Endothelial cell of umbilical vein (primary cell): ENCODE measurements at regions not wholly inside any gene's neighbourhood (a gene's known extent, or its start where the extent isn't known, plus 50 kb on each side); places are given as distances from the start of the nearest gene placed in this dataset.

Experiments used
- BruUV-seq: library from RNA; stranded (reverse); fragments of 400-500 nt; replicated peaks from 2 replicates; lab custom pipeline; 2021; lab: Mats Ljungman, UMichigan
- CTCF ChIA-PET: fragments of 300-600, 350-600 bp; sonication (Branson Sonifier 250); formaldehyde crosslinking; loops from one replicate; lab custom pipeline; 2021; ENCODE audit warnings: antibody characterized with exemption, inconsistent platforms; lab: Charles Lee
- POLR2A ChIA-PET: fragments of 300-600, 350-600 bp; sonication (Branson Sonifier 250); formaldehyde crosslinking; loops from one replicate; lab custom pipeline; 2021; ENCODE audit warnings: antibody characterized with exemption, inconsistent platforms; lab: Charles Lee
- DNase-seq: peaks from one replicate; pipeline ENCODE4 v3.0.0-alpha.2; 2011; ENCODE audit warnings: low read depth, low spot score
- FAIRE-seq: peaks from 2 replicates; lab custom pipeline; 2011; peaks lifted over from hg19 to GRCh38; lab: Jason Lieb, UNC
- H2AFZ ChIP-seq: 2 replicates; pipeline ENCODE4 v1.6.0; 2012; ENCODE audit warnings: low read depth, low read length, control low read depth, inconsistent platforms
- H3K27ac ChIP-seq: 2 replicates; pipeline ENCODE4 v1.5.1; 2011; ENCODE audit warnings: low read depth, mild to moderate bottlenecking, control low read depth, low read length, moderate library complexity; ENCODE audit not compliant: insufficient read depth
- H3K27me3 ChIP-seq, 2 experiments: 2 replicates each; pipeline versions ENCODE4 v1.6.0 to v1.6.1; 2011; ENCODE audit warnings: low read length in 2 of 2, mixed read lengths in 1 of 2; ENCODE audit not compliant: control insufficient read depth in 2 of 2, insufficient read depth in 2 of 2
- H3K36me3 ChIP-seq, 2 experiments: 2 replicates in 1 of 2; 3 replicates in 1 of 2; pipeline ENCODE4 v1.5.1; 2011; ENCODE audit warnings: low read length in 2 of 2, mild to moderate bottlenecking in 1 of 2, moderate library complexity in 1 of 2; ENCODE audit not compliant: control insufficient read depth in 2 of 2, insufficient read depth in 2 of 2; ENCODE audit errors: extremely low read depth in 1 of 2
- H3K4me1 ChIP-seq: 3 replicates; pipeline ENCODE4 v1.5.1; 2011; ENCODE audit warnings: mild to moderate bottlenecking, low read length; ENCODE audit not compliant: control insufficient read depth, insufficient read depth; ENCODE audit errors: extremely low read depth
- H3K4me2 ChIP-seq: 2 replicates; pipeline ENCODE4 v1.6.1; 2011; ENCODE audit warnings: low read length, control low read depth, mixed read lengths; ENCODE audit not compliant: insufficient read depth
- H3K4me3 ChIP-seq, 3 experiments: fragments of 200-600 bp in 1 of 3; sonication (generic), shearing (Covaris generic) in 1 of 3; replicated peaks in 1 of 3; 2 replicates each; pipeline ENCODE4 v1.5.1; 2011 to 2016; ENCODE audit warnings: control low read depth in 3 of 3, low read length in 3 of 3, mild to moderate bottlenecking in 2 of 3, inconsistent platforms in 1 of 3, low read depth in 1 of 3, moderate library complexity in 1 of 3; ENCODE audit not compliant: insufficient read depth in 1 of 3
- H3K79me2 ChIP-seq: 2 replicates; pipeline ENCODE4 v1.6.0; 2012; ENCODE audit warnings: low read length, inconsistent platforms; ENCODE audit not compliant: control insufficient read depth, insufficient read depth
- H3K9ac ChIP-seq: replicated peaks from 2 replicates; pipeline ENCODE3; 2011; ENCODE audit warnings: low read length, control low read depth; ENCODE audit not compliant: insufficient read depth; ENCODE audit errors: extremely low read depth
- H3K9me1 ChIP-seq: replicated peaks from 3 replicates; pipeline ENCODE4 v1.6.0; 2011; ENCODE audit warnings: mild to moderate bottlenecking, low read length; ENCODE audit not compliant: control insufficient read depth, insufficient read depth; ENCODE audit errors: extremely low read depth
- H3K9me3 ChIP-seq: replicated peaks from 2 replicates; pipeline ENCODE4 v1.5.1; 2012; ENCODE audit warnings: low read length, inconsistent platforms; ENCODE audit not compliant: control insufficient read depth, insufficient read depth
- H4K20me1 ChIP-seq: replicated peaks from 2 replicates; pipeline ENCODE3; 2011; ENCODE audit warnings: mild to moderate bottlenecking, low read length; ENCODE audit not compliant: control insufficient read depth, insufficient read depth; ENCODE audit errors: extremely low read depth
- EZH2 ChIP-seq: IDR thresholded peaks from 2 replicates; pipeline ENCODE4 v1.6.1; 2012; ENCODE audit warnings: borderline replicate concordance, low read depth, mild to moderate bottlenecking, moderate library complexity, low read length, inconsistent platforms; ENCODE audit not compliant: severe bottlenecking
- FOS ChIP-seq: IDR thresholded peaks from 2 replicates; pipeline ENCODE4 v1.6.1; 2011; ENCODE audit warnings: mild to moderate bottlenecking, low read length, moderate library complexity, borderline replicate concordance; ENCODE audit not compliant: insufficient read depth
- GATA2 ChIP-seq: IDR thresholded peaks from 2 replicates; pipeline ENCODE4 v1.7.0; 2011; ENCODE audit warnings: low read depth, mild to moderate bottlenecking, moderate library complexity, mixed read lengths, low read length; ENCODE audit not compliant: insufficient read length, insufficient read depth
- JUN ChIP-seq: IDR thresholded peaks from 2 replicates; pipeline ENCODE4 v1.6.1; 2011; ENCODE audit warnings: borderline replicate concordance, low read depth; ENCODE audit not compliant: insufficient read length, insufficient read depth
- MYC ChIP-seq: IDR thresholded peaks from one replicate; pipeline ENCODE4 v1.6.1; 2011; ENCODE audit warnings: mild to moderate bottlenecking, low read depth, low read length
- POLR2A ChIP-seq: IDR thresholded peaks from 2 replicates; pipeline ENCODE4 v1.6.1; 2012; ENCODE audit warnings: low read depth, mild to moderate bottlenecking, control low read depth, low read length
- POLR2AphosphoS5 ChIP-seq: IDR thresholded peaks from 2 replicates; pipeline ENCODE4 v1.6.1; 2012; ENCODE audit warnings: low read depth, mild to moderate bottlenecking, control low read depth, low read length, moderate library complexity; ENCODE audit not compliant: insufficient read depth
- dilution Hi-C: fragments of 300-500 bp; cut with MboI; formaldehyde crosslinking; loops from one replicate; pipeline ENCODE4 v1.15.0; 2019; ENCODE audit warnings: low sequenced_read_pairs; ENCODE audit not compliant: extremely low pct_ligation_motif_present
- intact Hi-C: fragments of 100-400 bp; cut with micrococcal nuclease; formaldehyde crosslinking; loops from one replicate; pipeline ENCODE4 v1.10.0; 2022
- TF ChIP-seq, protein P1 (sequence below): IDR thresholded peaks from 2 replicates; pipeline ENCODE4 v1.6.1; 2011; ENCODE audit not compliant: insufficient read depth, insufficient read length
- TF ChIP-seq, protein P2 (sequence below), 2 donors: IDR thresholded peaks; 1 replicate in 1 of 2; 2 replicates in 1 of 2; pipeline ENCODE4 v1.5.1; 2011; ENCODE audit warnings: low read length in 2 of 2, mild to moderate bottlenecking in 2 of 2, moderate library complexity in 2 of 2, control low read depth in 1 of 2, inconsistent platforms in 1 of 2, low read depth in 1 of 2; ENCODE audit not compliant: insufficient read depth in 1 of 2; ENCODE audit errors: extremely low read depth in 1 of 2

DNA sequence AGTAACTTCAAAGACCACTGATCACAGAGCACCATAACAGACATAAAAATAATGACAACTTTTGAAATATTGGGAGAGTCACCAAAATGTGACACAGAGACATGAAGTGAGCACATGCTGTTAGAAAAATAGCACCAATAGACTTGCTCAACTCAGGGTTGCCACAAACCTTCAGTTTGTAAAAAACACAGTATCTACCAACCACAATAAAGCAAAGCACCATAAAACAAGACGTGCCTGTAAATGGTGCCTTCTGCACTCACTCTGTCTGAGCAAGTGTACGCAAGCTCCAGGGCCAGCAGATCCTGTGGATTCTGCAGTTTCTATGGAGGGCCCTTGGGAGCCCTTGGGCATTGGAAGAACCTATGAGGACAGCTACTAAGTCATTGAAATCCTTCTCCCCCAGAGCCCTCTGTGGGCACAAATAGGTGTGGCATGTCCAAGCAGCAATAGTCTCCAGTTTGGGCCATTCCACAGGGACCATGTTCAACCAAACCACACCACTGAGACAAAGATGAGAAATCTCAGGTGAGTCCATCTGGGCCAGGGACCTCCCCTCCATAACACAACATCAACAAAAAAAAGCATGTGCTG, 116.9 kb upstream of the RAB4A start:
- H2AFZ ChIP-seq = no peak overlapping the region
- H3K9me3 ChIP-seq = no peaks in the 10 kb centered on the region
- TF ChIP-seq MYC (no peak), EZH2 (no peak), FOS (no peak), JUN (no peak), POLR2AphosphoS5 (no peak), GATA2 (no peak), POLR2A (no peak)
- TF ChIP-seq, protein P1, sequence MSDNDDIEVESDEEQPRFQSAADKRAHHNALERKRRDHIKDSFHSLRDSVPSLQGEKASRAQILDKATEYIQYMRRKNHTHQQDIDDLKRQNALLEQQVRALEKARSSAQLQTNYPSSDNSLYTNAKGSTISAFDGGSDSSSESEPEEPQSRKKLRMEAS = no peak
- TF ChIP-seq, protein P2, sequence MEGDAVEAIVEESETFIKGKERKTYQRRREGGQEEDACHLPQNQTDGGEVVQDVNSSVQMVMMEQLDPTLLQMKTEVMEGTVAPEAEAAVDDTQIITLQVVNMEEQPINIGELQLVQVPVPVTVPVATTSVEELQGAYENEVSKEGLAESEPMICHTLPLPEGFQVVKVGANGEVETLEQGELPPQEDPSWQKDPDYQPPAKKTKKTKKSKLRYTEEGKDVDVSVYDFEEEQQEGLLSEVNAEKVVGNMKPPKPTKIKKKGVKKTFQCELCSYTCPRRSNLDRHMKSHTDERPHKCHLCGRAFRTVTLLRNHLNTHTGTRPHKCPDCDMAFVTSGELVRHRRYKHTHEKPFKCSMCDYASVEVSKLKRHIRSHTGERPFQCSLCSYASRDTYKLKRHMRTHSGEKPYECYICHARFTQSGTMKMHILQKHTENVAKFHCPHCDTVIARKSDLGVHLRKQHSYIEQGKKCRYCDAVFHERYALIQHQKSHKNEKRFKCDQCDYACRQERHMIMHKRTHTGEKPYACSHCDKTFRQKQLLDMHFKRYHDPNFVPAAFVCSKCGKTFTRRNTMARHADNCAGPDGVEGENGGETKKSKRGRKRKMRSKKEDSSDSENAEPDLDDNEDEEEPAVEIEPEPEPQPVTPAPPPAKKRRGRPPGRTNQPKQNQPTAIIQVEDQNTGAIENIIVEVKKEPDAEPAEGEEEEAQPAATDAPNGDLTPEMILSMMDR (IDR thresholded peaks at IDR 0.05; ENCODE audit: extremely low read depth in 1 of 2, insufficient read depth in 1 of 2, low read depth in 1 of 2, low read length in 2 of 2) = no peak
- POLR2A ChIA-PET = no interaction called here
- H3K36me3 ChIP-seq = no peaks in the 10 kb centered on the region
- H4K20me1 ChIP-seq = no peaks in the 10 kb centered on the region
- dilution Hi-C loops = no loop called here
- H3K4me2 ChIP-seq = no peak overlapping the region
- no peaks in the 10 kb centered on the region for H3K4me1 ChIP-seq
- DNase-seq (no peak), FAIRE-seq (no peak)
- H3K4me3 ChIP-seq = no peak overlapping the region
- no peak overlapping the region for H3K27ac ChIP-seq
- no peaks in the 10 kb centered on the region for H3K9me1 ChIP-seq
- no TSS peak for BruUV-seq
- CTCF ChIA-PET = no interaction called here
- H3K79me2 ChIP-seq = no peaks in the 10 kb centered on the region
- no peak overlapping the region for H3K9ac ChIP-seq
- intact Hi-C loops = no loop called here
- no peaks in the 10 kb centered on the region for H3K27me3 ChIP-seq
